OCI-LY3 (cell line): ENCODE measurements at regions not wholly inside any gene's neighbourhood (a gene's known extent, or its start where the extent isn't known, plus 50 kb on each side); places are given as distances from the start of the nearest gene placed in this dataset.

Experiments used
- H2AFZ ChIP-seq: fragments of 200-600, 300-600 bp; shearing (Covaris generic); 2 replicates; pipeline ENCODE4 v1.6.0; 2014; ENCODE audit warnings: antibody characterized with exemption, low read depth, low read length
- H3K27ac ChIP-seq: fragments of 200-600, 300-600 bp; sonication (generic); 2 replicates; pipeline ENCODE4 v1.5.1; 2014; ENCODE audit warnings: mild to moderate bottlenecking, low read length, moderate library complexity, mixed read lengths
- H3K27me3 ChIP-seq: fragments of 200-600, 300-600 bp; sonication (generic); 2 replicates; pipeline ENCODE4 v1.6.1; 2014; ENCODE audit warnings: low read depth, low read length, mixed read lengths
- H3K36me3 ChIP-seq: fragments of 200-600, 300-600 bp; sonication (generic); replicated peaks from 2 replicates; pipeline ENCODE3; 2014; ENCODE audit warnings: low read depth, low read length, mixed read lengths
- H3K4me1 ChIP-seq: fragments of 300-600, 200-600 bp; sonication (generic); 2 replicates; pipeline ENCODE4 v1.6.1; 2014; ENCODE audit warnings: low read length, mixed read lengths
- H3K4me2 ChIP-seq: fragments of 200-600, 300-600 bp; sonication (generic); 2 replicates; pipeline ENCODE4 v1.6.1; 2014; ENCODE audit warnings: low read length, mixed read lengths
- H3K4me3 ChIP-seq: fragments of 300-600, 200-600 bp; sonication (generic); 2 replicates; pipeline ENCODE4 v1.5.1; 2014; ENCODE audit warnings: antibody characterized with exemption, mild to moderate bottlenecking, low read length, moderate library complexity
- H3K79me2 ChIP-seq: fragments of 300-600, 200-600 bp; shearing (Covaris generic); 2 replicates; pipeline ENCODE4 v1.6.1; 2014; ENCODE audit warnings: mild to moderate bottlenecking, low read length, mixed read lengths
- H3K9ac ChIP-seq: fragments of 300-600, 200-600 bp; shearing (Covaris generic); 2 replicates; pipeline ENCODE4 v1.6.0; 2014; ENCODE audit warnings: mild to moderate bottlenecking, low read length, moderate library complexity
- H3K9me3 ChIP-seq: fragments of 200-600, 300-600 bp; shearing (Covaris generic); 2 replicates; pipeline ENCODE4 v1.6.1; 2014; ENCODE audit warnings: low read length, mixed read lengths; ENCODE audit not compliant: insufficient read depth
- H4K20me1 ChIP-seq: fragments of 200-600, 300-600 bp; sonication (generic); 2 replicates; pipeline ENCODE4 v1.6.1; 2016; ENCODE audit warnings: low read length, mixed read lengths; ENCODE audit not compliant: insufficient read depth
- EZH2phosphoT487 ChIP-seq: fragments of 200-600 bp; shearing (Covaris generic); IDR thresholded peaks from 2 replicates; pipeline ENCODE4 v1.6.1; 2018; ENCODE audit warnings: antibody characterized with exemption, mixed run types, low read depth
- TF ChIP-seq, protein P1 (sequence below): fragments of 200-600, 300-600 bp; sonication (generic); IDR thresholded peaks from 2 replicates; pipeline ENCODE4 v1.5.1; 2014; ENCODE audit warnings: antibody characterized with exemption, low read length, low read depth

DNA sequence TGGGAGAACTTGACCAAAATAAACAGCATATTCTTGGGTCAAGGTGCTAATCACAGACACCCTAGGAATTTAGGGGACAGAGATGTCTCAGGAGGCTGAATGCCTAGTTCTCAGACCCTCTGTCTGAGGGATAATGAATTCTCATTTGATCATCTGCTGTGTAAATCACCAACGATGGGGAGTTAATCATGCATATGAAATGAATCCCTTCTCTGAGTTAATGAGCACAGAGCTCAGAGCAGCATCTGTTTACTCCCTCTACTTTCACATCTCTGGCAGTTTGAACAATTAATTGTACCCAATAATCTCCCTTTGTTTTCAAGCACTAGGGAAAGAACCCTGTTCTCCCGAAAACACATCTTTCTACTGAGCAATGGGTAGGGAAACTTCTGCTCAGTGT, 129.4 kb upstream of the SRRM4 start:
- H3K4me3 ChIP-seq: no peak overlapping the region
- H3K79me2 ChIP-seq: no peaks in the 10 kb centered on the region
- TF ChIP-seq, protein P1, sequence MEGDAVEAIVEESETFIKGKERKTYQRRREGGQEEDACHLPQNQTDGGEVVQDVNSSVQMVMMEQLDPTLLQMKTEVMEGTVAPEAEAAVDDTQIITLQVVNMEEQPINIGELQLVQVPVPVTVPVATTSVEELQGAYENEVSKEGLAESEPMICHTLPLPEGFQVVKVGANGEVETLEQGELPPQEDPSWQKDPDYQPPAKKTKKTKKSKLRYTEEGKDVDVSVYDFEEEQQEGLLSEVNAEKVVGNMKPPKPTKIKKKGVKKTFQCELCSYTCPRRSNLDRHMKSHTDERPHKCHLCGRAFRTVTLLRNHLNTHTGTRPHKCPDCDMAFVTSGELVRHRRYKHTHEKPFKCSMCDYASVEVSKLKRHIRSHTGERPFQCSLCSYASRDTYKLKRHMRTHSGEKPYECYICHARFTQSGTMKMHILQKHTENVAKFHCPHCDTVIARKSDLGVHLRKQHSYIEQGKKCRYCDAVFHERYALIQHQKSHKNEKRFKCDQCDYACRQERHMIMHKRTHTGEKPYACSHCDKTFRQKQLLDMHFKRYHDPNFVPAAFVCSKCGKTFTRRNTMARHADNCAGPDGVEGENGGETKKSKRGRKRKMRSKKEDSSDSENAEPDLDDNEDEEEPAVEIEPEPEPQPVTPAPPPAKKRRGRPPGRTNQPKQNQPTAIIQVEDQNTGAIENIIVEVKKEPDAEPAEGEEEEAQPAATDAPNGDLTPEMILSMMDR: no peak
- no peak for TF ChIP-seq EZH2phosphoT487
- no peaks in the 10 kb centered on the region; the same call in 1 of the 2 replicates for H4K20me1 ChIP-seq
- H2AFZ ChIP-seq: no peak overlapping the region
- no peaks in the 10 kb centered on the region for H3K27me3 ChIP-seq
- H3K4me1 ChIP-seq: no peaks in the 10 kb centered on the region
- H3K36me3 ChIP-seq: no peaks in the 10 kb centered on the region
- no peak overlapping the region for H3K27ac ChIP-seq
- H3K4me2 ChIP-seq: no peak overlapping the region
- no peaks in the 10 kb centered on the region for H3K9me3 ChIP-seq
- no peak overlapping the region for H3K9ac ChIP-seq

DNA sequence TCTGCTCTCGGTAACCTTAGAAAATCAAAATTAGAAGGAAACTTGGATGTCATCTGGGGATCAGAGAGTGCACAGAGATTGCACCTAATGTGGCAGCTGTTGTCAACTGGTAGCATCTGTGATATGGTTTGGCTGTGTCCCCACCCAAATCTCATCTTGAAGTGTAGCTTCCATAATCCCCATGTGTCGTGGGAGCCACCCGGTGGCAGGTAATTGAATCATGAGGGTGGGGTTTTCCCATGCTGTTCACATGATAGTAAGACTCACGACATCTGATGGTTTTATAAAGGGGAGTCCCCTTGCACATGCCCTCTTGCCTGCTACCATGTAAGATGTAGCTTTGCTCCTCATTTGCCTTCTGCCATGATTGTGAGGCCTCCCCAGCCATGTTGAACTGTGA, 127.7 kb upstream of the SRRM4 start:
- no peaks in the 10 kb centered on the region for H3K4me1 ChIP-seq
- H3K4me3 ChIP-seq: no peak overlapping the region
- H2AFZ ChIP-seq: no peak overlapping the region
- H4K20me1 ChIP-seq: no peaks in the 10 kb centered on the region; the same call in 1 of the 2 replicates
- H3K79me2 ChIP-seq: no peaks in the 10 kb centered on the region
- no peak overlapping the region for H3K4me2 ChIP-seq
- no peaks in the 10 kb centered on the region for H3K36me3 ChIP-seq
- H3K27ac ChIP-seq: no peak overlapping the region
- no peaks in the 10 kb centered on the region for H3K27me3 ChIP-seq
- no peaks in the 10 kb centered on the region for H3K9me3 ChIP-seq
- TF ChIP-seq EZH2phosphoT487: no peak
- TF ChIP-seq, protein P1: no peak
- H3K9ac ChIP-seq: no peak overlapping the region

DNA sequence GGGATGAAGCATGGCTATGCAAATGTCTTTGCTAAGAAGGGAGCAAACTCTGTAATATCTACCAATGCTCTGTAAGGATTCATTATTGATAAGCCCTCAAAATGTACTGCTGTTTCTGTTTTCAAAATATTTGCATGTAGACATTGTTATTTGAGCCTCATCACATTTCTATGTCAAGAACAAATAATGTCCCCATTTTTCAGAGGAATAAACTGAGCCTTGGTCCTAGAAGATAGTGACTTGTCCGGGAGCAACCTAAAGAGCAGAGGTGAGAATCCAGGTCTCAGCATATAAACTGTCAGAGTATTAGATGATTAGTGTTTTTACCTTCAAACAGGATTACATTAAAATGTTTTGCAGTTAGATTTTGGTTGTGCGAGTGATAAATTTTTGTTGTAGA, 125.5 kb upstream of the SRRM4 start:
- Histone ChIP-seq H3K4me1 (no peaks in the 10 kb centered on the region), H3K36me3 (no peaks in the 10 kb centered on the region), H3K79me2 (no peaks in the 10 kb centered on the region), H4K20me1 (no peaks in the 10 kb centered on the region), H3K4me3 (no peak overlapping the region), H3K4me2 (no peak overlapping the region), H3K27me3 (no peaks in the 10 kb centered on the region), H3K9me3 (no peaks in the 10 kb centered on the region), H3K9ac (no peak overlapping the region), H2AFZ (no peak overlapping the region), H3K27ac (no peak overlapping the region)
- no peak for TF ChIP-seq EZH2phosphoT487
- TF ChIP-seq, protein P1: no peak

DNA sequence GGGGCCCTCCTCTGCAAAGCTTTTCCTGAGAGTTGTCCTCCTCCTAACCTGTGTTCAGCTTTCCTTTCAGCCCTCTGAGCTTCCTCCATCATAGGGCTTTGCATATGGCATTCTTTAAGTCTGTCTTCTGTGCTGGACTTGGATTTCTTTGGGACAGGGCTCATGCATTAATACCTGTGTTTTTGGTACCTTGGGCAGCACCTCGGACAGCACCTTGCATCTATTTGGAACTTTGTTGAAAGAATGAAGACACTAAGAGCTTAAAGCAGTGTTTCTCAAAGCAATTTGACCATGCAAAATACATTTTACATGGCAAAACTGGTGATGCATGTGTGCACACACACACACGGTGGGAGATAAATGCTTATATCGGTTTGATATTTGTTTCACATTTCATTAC, 115.0 kb upstream of the SRRM4 start:
- Histone ChIP-seq H3K27me3 (no peaks in the 10 kb centered on the region), H3K9me3 (no peaks in the 10 kb centered on the region), H3K4me3 (no peak overlapping the region), H4K20me1 (no peaks in the 10 kb centered on the region), H2AFZ (no peak overlapping the region), H3K4me2 (no peak overlapping the region), H3K36me3 (no peaks in the 10 kb centered on the region), H3K9ac (no peak overlapping the region), H3K4me1 (no peaks in the 10 kb centered on the region), H3K27ac (no peak overlapping the region), H3K79me2 (no peaks in the 10 kb centered on the region)
- TF ChIP-seq EZH2phosphoT487: no peak
- TF ChIP-seq, protein P1: no peak
